GM19025 (cell line): ENCODE measurements at regions not wholly inside any gene's neighbourhood (a gene's known extent, or its start where the extent isn't known, plus 50 kb on each side); places are given as distances from the start of the nearest gene placed in this dataset.
"Not testable (repeated sequence)": the region's sequence is repeated elsewhere in the genome, so short reads cannot be mapped to it uniquely, and the experiment has no call there.

Experiments used
- ATAC-seq: cut with Tn5 transposase; IDR thresholded peaks from one replicate; pipeline ENCODE4 v1.9.1; 2021; ENCODE audit warnings: mild to moderate bottlenecking, low read depth, moderate library complexity; ENCODE audit not compliant: unreplicated experiment

- no peak for ATAC-seq
These were observed 801.3 kb downstream of the DNAH5 start for GRCh38 chr5:13143214-13143613.

- ATAC-seq, result no peak
These were observed 810.5 kb downstream of the DNAH5 start for GRCh38 chr5:13133951-13134350.

GRCh38 chr5:13115476-13115875, 829.0 kb downstream of the DNAH5 start:
- ATAC-seq, result no peak

GRCh38 chr5:13108265-13108664, 836.2 kb downstream of the DNAH5 start:
- ATAC-seq, result no peak

GRCh38 chr5:13107537-13107936, 837.0 kb downstream of the DNAH5 start:
- ATAC-seq, result no peak

GRCh38 chr5:13081116-13081515, 863.4 kb downstream of the DNAH5 start:
- no peak for ATAC-seq

- not testable (repeated sequence) for ATAC-seq
These were observed 871.6 kb downstream of the DNAH5 start for GRCh38 chr5:13072936-13073335.

GRCh38 chr5:13063088-13063487, 881.4 kb downstream of the DNAH5 start:
- ATAC-seq, result no peak

GRCh38 chr5:13045897-13046551, 898.5 kb downstream of the DNAH5 start:
- no peak for ATAC-seq

- no peak for ATAC-seq
These were observed 910.4 kb downstream of the DNAH5 start for GRCh38 chr5:13034061-13034460.

GRCh38 chr5:13029211-13029610, 915.3 kb downstream of the DNAH5 start:
- no peak for ATAC-seq

- no peak for ATAC-seq
These were observed 916.6 kb downstream of the DNAH5 start for GRCh38 chr5:13027874-13028273.

GRCh38 chr5:13019729-13020128, 924.8 kb downstream of the DNAH5 start:
- no peak for ATAC-seq

- ATAC-seq, result no peak
These were observed 941.0 kb downstream of the DNAH5 start for GRCh38 chr5:13003457-13003856.

- no peak for ATAC-seq
These were observed 944.8 kb downstream of the DNAH5 start for GRCh38 chr5:12999667-13000066.

GRCh38 chr5:12985142-12985541, 959.3 kb downstream of the DNAH5 start:
- no peak for ATAC-seq

GRCh38 chr5:12974856-12975255, 969.6 kb downstream of the DNAH5 start:
- ATAC-seq, result no peak

- no peak for ATAC-seq
These were observed 978.7 kb downstream of the DNAH5 start for GRCh38 chr5:12965804-12966203.

- ATAC-seq, result no peak
These were observed 984.8 kb downstream of the DNAH5 start for GRCh38 chr5:12959713-12960112.

GRCh38 chr5:12952409-12952808, 992.1 kb downstream of the DNAH5 start:
- no peak for ATAC-seq

GRCh38 chr5:12951846-12952245, 992.6 kb downstream of the DNAH5 start:
- ATAC-seq, result no peak

- no peak for ATAC-seq
These were observed 997.1 kb downstream of the DNAH5 start for GRCh38 chr5:12947379-12947778.

GRCh38 chr5:12945477-12945876, 999.0 kb downstream of the DNAH5 start:
- ATAC-seq, result not testable (repeated sequence)
